ENCODE measurements at regions not wholly inside any gene's neighbourhood (a gene's known extent, or its start where the extent isn't known, plus 50 kb on each side); places are given as distances from the start of the nearest gene placed in this dataset.

DNA sequence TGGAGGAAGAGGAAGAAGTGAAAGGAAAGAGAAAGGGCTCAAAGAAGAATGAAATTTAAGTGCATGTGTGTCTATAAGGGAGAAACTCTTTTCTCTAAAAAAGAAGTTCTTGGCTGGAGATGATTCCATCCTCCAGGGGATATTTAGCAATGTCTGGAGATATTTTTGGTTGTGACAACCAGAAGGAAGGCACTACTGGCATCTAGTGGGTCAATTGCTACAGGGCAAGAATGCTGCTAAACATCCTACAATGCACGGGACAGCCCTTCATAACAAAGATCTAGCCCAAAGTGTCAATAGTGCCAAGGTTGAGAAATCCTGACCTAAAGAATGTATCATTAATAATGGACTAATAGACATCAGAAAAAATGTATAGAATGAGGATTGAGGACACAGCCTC, 57.4 kb upstream of the ST3GAL6 start:
- TF ChIP-seq CTCF (IDR thresholded peaks at IDR 0.05) (no peak), JUN (CRISPR knock-in tag; IDR thresholded peaks at IDR 0.05) (no peak), ATF2 (CRISPR knock-in tag; IDR thresholded peaks at IDR 0.05; ENCODE audit: borderline replicate concordance, low read depth) (no peak), ETV6 (CRISPR knock-in tag; IDR thresholded peaks at IDR 0.05) (no peak), NFE2L1 (CRISPR knock-in tag; IDR thresholded peaks at IDR 0.05) (no peak), CREM (CRISPR knock-in tag; IDR thresholded peaks at IDR 0.05) (no peak), ZBTB21 (CRISPR knock-in tag; IDR thresholded peaks at IDR 0.05; ENCODE audit: borderline replicate concordance) (no peak)
- TF ChIP-seq, protein P1, sequence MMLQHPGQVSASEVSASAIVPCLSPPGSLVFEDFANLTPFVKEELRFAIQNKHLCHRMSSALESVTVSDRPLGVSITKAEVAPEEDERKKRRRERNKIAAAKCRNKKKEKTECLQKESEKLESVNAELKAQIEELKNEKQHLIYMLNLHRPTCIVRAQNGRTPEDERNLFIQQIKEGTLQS (CRISPR knock-in tag; conservative IDR thresholded peaks at IDR 0.05) = no peak
- TF ChIP-seq, protein P2, sequence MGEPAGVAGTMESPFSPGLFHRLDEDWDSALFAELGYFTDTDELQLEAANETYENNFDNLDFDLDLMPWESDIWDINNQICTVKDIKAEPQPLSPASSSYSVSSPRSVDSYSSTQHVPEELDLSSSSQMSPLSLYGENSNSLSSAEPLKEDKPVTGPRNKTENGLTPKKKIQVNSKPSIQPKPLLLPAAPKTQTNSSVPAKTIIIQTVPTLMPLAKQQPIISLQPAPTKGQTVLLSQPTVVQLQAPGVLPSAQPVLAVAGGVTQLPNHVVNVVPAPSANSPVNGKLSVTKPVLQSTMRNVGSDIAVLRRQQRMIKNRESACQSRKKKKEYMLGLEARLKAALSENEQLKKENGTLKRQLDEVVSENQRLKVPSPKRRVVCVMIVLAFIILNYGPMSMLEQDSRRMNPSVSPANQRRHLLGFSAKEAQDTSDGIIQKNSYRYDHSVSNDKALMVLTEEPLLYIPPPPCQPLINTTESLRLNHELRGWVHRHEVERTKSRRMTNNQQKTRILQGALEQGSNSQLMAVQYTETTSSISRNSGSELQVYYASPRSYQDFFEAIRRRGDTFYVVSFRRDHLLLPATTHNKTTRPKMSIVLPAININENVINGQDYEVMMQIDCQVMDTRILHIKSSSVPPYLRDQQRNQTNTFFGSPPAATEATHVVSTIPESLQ (CRISPR knock-in tag; IDR thresholded peaks at IDR 0.05) = no peak

Measured in WTC11 (cell line).